ENCODE measurements at regions not wholly inside any gene's neighbourhood (a gene's known extent, or its start where the extent isn't known, plus 50 kb on each side); places are given as distances from the start of the nearest gene placed in this dataset.

- WGBS, 2 donors (ENCODE audit: low coverage in 1 of 2): 83 to 88% methylated on average over 2 to 8 of the region's 8 CpGs
- intact Hi-C loops (cut with DNase I; ENCODE audit: low total_unique reads) (no loop called here), in situ Hi-C loops (cut with MboI; ENCODE audit: low pct_ligation_motif_present in 1 of 4, low pct_unique_long_range_greater_than_20kb in 1 of 4, low sequenced_read_pairs in 3 of 4) (no loop called here)
- Histone ChIP-seq H3K9me3 (no peaks in the 10 kb centered on the region), H3K4me3 (no peak overlapping the region), H3K36me3 (no peaks in the 10 kb centered on the region), H3K27me3 (no peaks in the 10 kb centered on the region), H3K4me1 (no peaks in the 10 kb centered on the region), H3K27ac (no peak overlapping the region)
- DNase-seq: no peak
- TF ChIP-seq CTCF (IDR thresholded peaks at IDR 0.05) (no peak), POLR2A (IDR thresholded peaks at IDR 0.05) (no peak), EP300 (IDR thresholded peaks at IDR 0.05; ENCODE audit: low read depth) (no peak), POLR2AphosphoS5 (IDR thresholded peaks at IDR 0.05) (no peak)
These were observed 64.3 kb upstream of the ID2 start for GRCh38 chr2:8617590-8617989.

DNA sequence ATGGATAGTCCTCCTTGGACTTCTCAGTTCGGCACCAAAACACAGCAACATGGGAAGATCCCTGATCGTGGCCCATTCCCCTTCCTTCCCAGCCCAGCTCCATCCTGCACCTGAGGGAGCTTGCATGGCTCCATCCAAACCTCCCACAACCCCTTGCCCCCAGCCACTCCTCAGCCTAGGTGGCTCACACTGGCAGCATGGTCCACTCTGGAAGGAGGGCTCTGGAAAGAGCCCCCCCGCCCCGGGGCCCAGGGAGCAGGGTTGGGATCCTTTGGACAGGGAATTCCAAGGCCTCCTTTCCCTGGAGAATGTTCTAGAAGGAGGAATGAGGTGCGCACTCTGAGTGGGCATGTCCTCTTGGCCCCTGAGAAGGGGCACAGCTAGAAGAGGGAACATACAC is 62.8 kb upstream of the ID2 start:
- H3K4me3 ChIP-seq: no peak overlapping the region
- TF ChIP-seq POLR2AphosphoS5 (IDR thresholded peaks at IDR 0.05): no peak
- TF ChIP-seq POLR2A (IDR thresholded peaks at IDR 0.05): no peak
- TF ChIP-seq EP300 (IDR thresholded peaks at IDR 0.05; ENCODE audit: low read depth): no peak
- TF ChIP-seq CTCF (IDR thresholded peaks at IDR 0.05): no peak
- DNase-seq: no peak
- H3K9me3 ChIP-seq: no peaks in the 10 kb centered on the region
- no peaks in the 10 kb centered on the region for H3K36me3 ChIP-seq
- 94 to 100% methylated on average over 1 to 5 of the region's 5 CpGs for WGBS, 2 donors (ENCODE audit: low coverage in 1 of 2)
- H3K27ac ChIP-seq: no peak overlapping the region
- intact Hi-C loops (cut with DNase I; ENCODE audit: low total_unique reads): no loop called here
- no peaks in the 10 kb centered on the region for H3K4me1 ChIP-seq
- no peaks in the 10 kb centered on the region for H3K27me3 ChIP-seq
- in situ Hi-C loops (cut with MboI; ENCODE audit: low pct_ligation_motif_present in 1 of 4, low pct_unique_long_range_greater_than_20kb in 1 of 4, low sequenced_read_pairs in 3 of 4): no loop called here

DNA sequence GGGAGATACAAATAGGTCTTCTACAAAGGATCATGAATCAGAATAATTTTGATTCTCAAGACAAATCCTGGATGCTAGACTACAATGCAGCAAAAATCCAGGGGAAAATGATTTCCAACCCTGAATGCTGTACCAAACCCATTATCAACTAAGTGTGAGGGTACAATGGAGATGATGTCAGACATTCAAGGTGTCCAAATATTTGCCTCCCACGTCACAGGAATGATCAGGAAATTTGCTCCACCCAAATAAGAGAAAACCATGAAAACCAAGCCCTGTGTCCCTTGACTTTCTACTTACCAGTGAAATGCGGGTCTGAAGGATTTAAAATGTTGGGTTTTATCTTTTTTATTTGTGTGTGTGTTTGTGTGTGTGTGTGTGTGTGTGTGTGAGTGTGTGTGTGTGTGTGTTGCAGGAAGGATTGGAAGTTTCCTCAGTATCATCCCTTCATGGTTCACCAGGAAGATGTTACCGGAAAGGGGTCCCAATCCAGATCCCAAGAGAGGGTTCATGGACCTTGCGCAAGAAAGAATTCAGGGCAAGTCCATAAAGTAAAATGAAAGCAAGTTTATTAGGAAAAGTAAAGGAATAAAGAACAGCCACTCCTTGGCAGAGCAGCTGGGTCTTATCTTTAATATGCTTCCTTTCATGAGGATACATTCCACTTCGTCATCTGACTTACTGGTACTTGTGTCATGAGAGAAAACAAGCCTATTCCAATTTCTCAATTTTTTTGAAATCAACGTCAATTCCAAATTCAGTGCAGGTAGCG is 61.1 kb upstream of the ID2 start:
- Histone ChIP-seq H3K27ac (no peak overlapping the region), H3K4me3 (no peak overlapping the region), H3K4me1 (peaks cover 0 to 12% (median 6%) of the 10 kb centered on the region in 4 donors), H3K36me3 (no peaks in the 10 kb centered on the region), H3K27me3 (no peaks in the 10 kb centered on the region), H3K9me3 (no peaks in the 10 kb centered on the region)
- intact Hi-C loops (cut with DNase I; ENCODE audit: low total_unique reads) (no loop called here), in situ Hi-C loops (cut with MboI; ENCODE audit: low pct_ligation_motif_present in 1 of 4, low pct_unique_long_range_greater_than_20kb in 1 of 4, low sequenced_read_pairs in 3 of 4) (no loop called here)
- peak in 2 of 3 donors; percentile 13 to 30 for TF ChIP-seq POLR2AphosphoS5 (IDR thresholded peaks at IDR 0.05)
- no peak for TF ChIP-seq CTCF (IDR thresholded peaks at IDR 0.05)
- DNase-seq: no peak
- WGBS, 2 donors (ENCODE audit: low coverage in 1 of 2): 66 to 67% methylated on average over 7 of the region's 7 CpGs

- TF ChIP-seq POLR2AphosphoS5 (IDR thresholded peaks at IDR 0.05) (no peak), EP300 (IDR thresholded peaks at IDR 0.05; ENCODE audit: low read depth) (no peak), CTCF (IDR thresholded peaks at IDR 0.05) (no peak), POLR2A (IDR thresholded peaks at IDR 0.05) (no peak)
- H3K9me3 ChIP-seq: no peaks in the 10 kb centered on the region
- H3K27ac ChIP-seq: no peak overlapping the region
- no peaks in the 10 kb centered on the region for H3K27me3 ChIP-seq
- in situ Hi-C loops (cut with MboI; ENCODE audit: low pct_ligation_motif_present in 1 of 4, low pct_unique_long_range_greater_than_20kb in 1 of 4, low sequenced_read_pairs in 3 of 4) (no loop called here), intact Hi-C loops (cut with DNase I; ENCODE audit: low total_unique reads) (no loop called here)
- no peaks in the 10 kb centered on the region for H3K36me3 ChIP-seq
- H3K4me3 ChIP-seq: no peak overlapping the region
- peaks cover 0 to 21% (median 11%) of the 10 kb centered on the region in 4 donors for H3K4me1 ChIP-seq
- DNase-seq: no peak
- 76% methylated on average over 7 of the region's 7 CpGs; no CpG with 5 or more reads in 1 of the 2 donors for WGBS, 2 donors (ENCODE audit: low coverage in 1 of 2)
These were observed 59.5 kb upstream of the ID2 start for GRCh38 chr2:8622199-8622911.
